Caco-2 (cell line): ENCODE measurements at regions not wholly inside any gene's neighbourhood (a gene's known extent, or its start where the extent isn't known, plus 50 kb on each side); places are given as distances from the start of the nearest gene placed in this dataset.

ENCODE experiments used
- BruUV-seq: library from RNA; stranded (reverse); fragments of 400-500 nt; replicated peaks from 2 replicates; lab custom pipeline; 2021; lab: Mats Ljungman, UMichigan
- CTCF ChIA-PET: fragments of 300-600 bp; sonication (Branson Sonifier 250); formaldehyde crosslinking; loops from one replicate; lab custom pipeline; 2022; ENCODE audit warnings: antibody characterized with exemption; lab: Charles Lee
- POLR2A ChIA-PET: fragments of 300-600 bp; sonication (Branson Sonifier 250); formaldehyde crosslinking; loops from one replicate; lab custom pipeline; 2022; ENCODE audit warnings: antibody characterized with exemption; lab: Charles Lee
- DNase-seq, 2 experiments: peaks; one replicate each; pipeline versions ENCODE4 v3.0.0 to v3.0.0-alpha.2; 2020 to 2022
- H3K27me3 ChIP-seq: replicated peaks from 2 replicates; pipeline ENCODE4 v1.6.0; 2011; ENCODE audit warnings: low read length; ENCODE audit not compliant: control insufficient read depth, insufficient read depth
- H3K36me3 ChIP-seq: 2 replicates; pipeline ENCODE4 v1.5.1; 2011; ENCODE audit warnings: low read length; ENCODE audit not compliant: control insufficient read depth, insufficient read depth
- H3K4me1 ChIP-seq: fragments of 250-450 bp; sonication (Bioruptor Pico); 2 replicates; pipeline ENCODE4 v1.5.1; 2020; ENCODE audit warnings: mild to moderate bottlenecking
- H3K4me3 ChIP-seq: 2 replicates; pipeline ENCODE4 v1.5.1; 2011; ENCODE audit warnings: low read depth, mild to moderate bottlenecking, control low read depth, low read length
- H3K9me3 ChIP-seq: fragments of 250-450 bp; sonication (Bioruptor Pico); 2 replicates; pipeline ENCODE4 v1.5.1; 2020; ENCODE audit warnings: mild to moderate bottlenecking, moderate library complexity
- H3K27ac Mint-ChIP-seq: one replicate; pipeline ENCODE4 v1.8.0; 2022; ENCODE audit warnings: mixed read lengths; ENCODE audit not compliant: unreplicated experiment
- H3K27me3 Mint-ChIP-seq: one replicate; pipeline ENCODE4 v1.8.0; 2022; ENCODE audit warnings: mixed read lengths; ENCODE audit not compliant: insufficient read depth, unreplicated experiment
- H3K36me3 Mint-ChIP-seq: one replicate; pipeline ENCODE4 v1.8.0; 2022; ENCODE audit warnings: mild to moderate bottlenecking, mixed read lengths; ENCODE audit not compliant: insufficient read depth, unreplicated experiment
- H3K4me1 Mint-ChIP-seq: one replicate; pipeline ENCODE4 v1.8.0; 2022; ENCODE audit warnings: low read depth, mixed read lengths; ENCODE audit not compliant: unreplicated experiment
- H3K4me3 Mint-ChIP-seq: one replicate; pipeline ENCODE4 v1.8.0; 2022; ENCODE audit warnings: mild to moderate bottlenecking, moderate library complexity, mixed read lengths; ENCODE audit not compliant: unreplicated experiment
- H3K9me3 Mint-ChIP-seq: one replicate; pipeline ENCODE4 v1.8.0; 2022; ENCODE audit warnings: mixed read lengths; ENCODE audit not compliant: unreplicated experiment
- intact Hi-C: fragments of 100-400 bp; cut with micrococcal nuclease; formaldehyde crosslinking; loops from one replicate; pipeline ENCODE4 v1.10.0; 2022; ENCODE audit not compliant: unreplicated experiment
- TF ChIP-seq, protein P1 (sequence below), 2 experiments: fragments of 200-600 bp in 1 of 2; IDR thresholded peaks; 1 replicate in 1 of 2; 2 replicates in 1 of 2; pipeline versions ENCODE4 v1.5.1 to v1.8.0; 2011 to 2022; ENCODE audit warnings: antibody characterized with exemption in 1 of 2, control low read depth in 1 of 2, inconsistent platforms in 1 of 2, low read depth in 1 of 2, low read length in 1 of 2, mild to moderate bottlenecking in 1 of 2, moderate library complexity in 1 of 2; ENCODE audit not compliant: insufficient read depth in 1 of 2, severe bottlenecking in 1 of 2, unreplicated experiment in 1 of 2

DNA sequence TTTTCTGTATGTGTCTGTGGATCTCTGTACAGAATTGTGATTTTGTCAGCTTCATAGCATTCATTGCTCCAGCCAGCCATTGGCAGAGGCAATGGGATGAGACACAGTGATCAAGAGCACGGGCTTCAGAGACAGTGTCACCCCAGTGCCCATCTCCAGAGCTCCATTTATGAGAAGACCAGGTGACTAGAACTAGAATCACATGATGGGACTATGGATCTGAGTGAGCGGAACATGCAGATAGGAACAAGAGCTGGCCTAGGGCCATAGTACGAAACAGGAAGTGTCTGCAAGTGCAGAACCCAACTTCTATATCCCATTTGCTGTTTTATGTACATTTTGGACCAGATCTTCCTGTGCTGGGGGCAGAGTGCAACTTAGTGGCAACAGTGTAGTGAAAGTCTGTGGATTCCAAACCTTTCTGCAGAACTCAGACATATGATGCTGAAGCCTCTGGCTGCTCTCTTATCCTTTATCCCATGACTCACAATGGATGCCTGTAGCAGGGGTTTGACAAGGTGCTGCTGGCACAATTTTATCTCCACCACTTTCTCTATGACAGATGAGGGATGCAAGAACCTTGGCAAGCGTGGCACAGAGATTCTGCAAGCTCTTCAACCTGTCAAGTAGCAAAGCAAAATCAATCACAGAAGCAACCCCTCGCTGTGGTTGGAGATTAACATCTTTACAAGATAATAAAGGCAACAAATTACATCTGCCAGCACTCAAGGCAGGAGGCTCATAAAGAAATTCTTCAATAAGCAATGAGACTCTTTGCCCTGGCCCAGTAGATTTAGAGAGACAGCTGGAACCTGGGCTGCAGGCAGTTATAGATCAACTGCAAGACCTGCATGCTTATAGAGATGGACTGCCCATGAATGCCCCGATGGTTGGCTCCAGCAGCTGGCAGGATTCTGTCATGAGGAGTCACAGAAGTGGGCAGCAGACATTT, 681.3 kb downstream of the TNS3 start:
- intact Hi-C loops, result no loop called here
- no peaks in the 10 kb centered on the region for H3K4me1 Mint-ChIP-seq
- H3K27ac Mint-ChIP-seq, result no peak overlapping the region
- no peak for DNase-seq
- ChIA-PET CTCF (no interaction called here), POLR2A (no interaction called here)
- Histone ChIP-seq H3K36me3 (no peaks in the 10 kb centered on the region), H3K4me3 (no peak overlapping the region), H3K27me3 (no peaks in the 10 kb centered on the region), H3K9me3 (no peaks in the 10 kb centered on the region), H3K4me1 (no peaks in the 10 kb centered on the region)
- no TSS peak for BruUV-seq
- no peaks in the 10 kb centered on the region for H3K36me3 Mint-ChIP-seq
- TF ChIP-seq, protein P1, sequence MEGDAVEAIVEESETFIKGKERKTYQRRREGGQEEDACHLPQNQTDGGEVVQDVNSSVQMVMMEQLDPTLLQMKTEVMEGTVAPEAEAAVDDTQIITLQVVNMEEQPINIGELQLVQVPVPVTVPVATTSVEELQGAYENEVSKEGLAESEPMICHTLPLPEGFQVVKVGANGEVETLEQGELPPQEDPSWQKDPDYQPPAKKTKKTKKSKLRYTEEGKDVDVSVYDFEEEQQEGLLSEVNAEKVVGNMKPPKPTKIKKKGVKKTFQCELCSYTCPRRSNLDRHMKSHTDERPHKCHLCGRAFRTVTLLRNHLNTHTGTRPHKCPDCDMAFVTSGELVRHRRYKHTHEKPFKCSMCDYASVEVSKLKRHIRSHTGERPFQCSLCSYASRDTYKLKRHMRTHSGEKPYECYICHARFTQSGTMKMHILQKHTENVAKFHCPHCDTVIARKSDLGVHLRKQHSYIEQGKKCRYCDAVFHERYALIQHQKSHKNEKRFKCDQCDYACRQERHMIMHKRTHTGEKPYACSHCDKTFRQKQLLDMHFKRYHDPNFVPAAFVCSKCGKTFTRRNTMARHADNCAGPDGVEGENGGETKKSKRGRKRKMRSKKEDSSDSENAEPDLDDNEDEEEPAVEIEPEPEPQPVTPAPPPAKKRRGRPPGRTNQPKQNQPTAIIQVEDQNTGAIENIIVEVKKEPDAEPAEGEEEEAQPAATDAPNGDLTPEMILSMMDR (IDR thresholded peaks at IDR 0.05; ENCODE audit: insufficient read depth in 1 of 2, low read depth in 1 of 2, low read length in 1 of 2, severe bottlenecking in 1 of 2, unreplicated experiment in 1 of 2), result no peak
- H3K27me3 Mint-ChIP-seq, result peaks cover 4% of the 10 kb centered on the region
- no peak overlapping the region for H3K4me3 Mint-ChIP-seq
- no peaks in the 10 kb centered on the region for H3K9me3 Mint-ChIP-seq

DNA sequence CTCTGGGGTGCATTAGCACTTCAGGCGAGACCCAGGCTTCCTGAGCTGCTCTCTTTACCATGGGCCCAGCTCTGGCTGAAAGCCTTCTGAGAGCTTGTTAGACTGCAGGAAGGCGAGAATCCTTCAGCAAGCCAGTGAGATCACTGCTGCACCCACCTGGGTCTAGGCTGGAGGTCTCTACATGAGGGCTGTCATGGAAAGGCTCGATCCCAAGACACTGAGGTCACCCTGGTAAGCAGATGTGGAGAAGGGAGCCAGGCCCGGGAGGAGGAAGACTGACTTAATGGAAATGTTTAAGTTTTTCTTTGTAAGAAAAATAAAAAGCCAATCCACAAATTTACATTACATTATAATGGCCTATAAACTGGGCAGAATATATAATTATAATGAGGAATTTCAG, 684.5 kb downstream of the TNS3 start:
- ChIA-PET POLR2A (no interaction called here), CTCF (interaction anchor here (0.7 kb wide), 1 partner anchor 1304 kb away, joined by 14 read pairs; no protein-coding TSS in a partner anchor)
- Histone ChIP-seq H3K4me3 (no peak overlapping the region), H3K36me3 (no peaks in the 10 kb centered on the region), H3K9me3 (no peaks in the 10 kb centered on the region), H3K27me3 (no peaks in the 10 kb centered on the region), H3K4me1 (no peaks in the 10 kb centered on the region)
- Mint-ChIP-seq H3K27ac (no peak overlapping the region), H3K36me3 (no peaks in the 10 kb centered on the region), H3K4me1 (no peaks in the 10 kb centered on the region), H3K27me3 (peaks cover 4% of the 10 kb centered on the region), H3K9me3 (no peaks in the 10 kb centered on the region), H3K4me3 (no peak overlapping the region)
- TF ChIP-seq, protein P1 (IDR thresholded peaks at IDR 0.05; ENCODE audit: insufficient read depth in 1 of 2, low read depth in 1 of 2, low read length in 1 of 2, severe bottlenecking in 1 of 2, unreplicated experiment in 1 of 2), result no peak
- no TSS peak for BruUV-seq
- DNase-seq, result no peak
- intact Hi-C loops, result no loop called here

DNA sequence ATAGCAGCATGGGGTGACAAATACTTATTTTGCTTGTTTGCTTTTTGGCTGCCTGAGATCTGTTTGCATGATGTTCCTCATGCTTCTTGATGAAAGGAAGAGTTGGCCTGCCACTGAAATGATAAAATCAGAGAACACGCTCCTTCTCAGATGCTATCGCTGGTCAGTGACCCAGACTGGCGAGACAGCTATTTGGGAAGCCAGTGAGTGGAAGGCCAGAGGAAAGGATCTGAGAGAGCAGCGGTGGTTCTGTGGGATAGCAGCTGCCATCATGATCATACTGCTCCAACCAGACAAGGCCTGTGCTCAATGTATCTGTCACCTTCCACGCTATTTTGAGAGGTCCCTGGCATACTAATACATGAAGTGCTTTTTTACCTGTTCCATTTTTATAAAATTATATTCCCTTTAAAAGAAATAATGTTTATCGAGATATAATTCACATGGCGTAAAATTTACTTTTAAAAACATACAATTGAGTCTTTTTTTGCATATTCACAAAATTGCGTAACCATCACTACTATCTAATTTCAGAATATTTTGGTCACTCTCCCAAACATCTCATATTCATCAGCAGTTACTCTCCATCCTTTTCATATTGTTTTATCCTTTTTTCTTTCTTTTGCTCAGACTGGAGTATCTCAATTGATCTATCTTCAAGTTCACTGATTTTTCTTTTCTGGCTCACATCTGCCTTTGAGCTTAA, 695.1 kb downstream of the TNS3 start:
- H3K27me3 ChIP-seq, result no peaks in the 10 kb centered on the region
- no TSS peak for BruUV-seq
- no peaks in the 10 kb centered on the region for H3K4me1 ChIP-seq
- no peak for DNase-seq
- H3K36me3 ChIP-seq, result no peaks in the 10 kb centered on the region
- no peaks in the 10 kb centered on the region for H3K9me3 ChIP-seq
- CTCF ChIA-PET, result no interaction called here
- Mint-ChIP-seq H3K27me3 (peaks cover 4% of the 10 kb centered on the region), H3K4me1 (no peaks in the 10 kb centered on the region), H3K4me3 (no peak overlapping the region), H3K9me3 (no peaks in the 10 kb centered on the region), H3K27ac (no peak overlapping the region), H3K36me3 (no peaks in the 10 kb centered on the region)
- TF ChIP-seq, protein P1 (IDR thresholded peaks at IDR 0.05; ENCODE audit: insufficient read depth in 1 of 2, low read depth in 1 of 2, low read length in 1 of 2, severe bottlenecking in 1 of 2, unreplicated experiment in 1 of 2), result no peak
- intact Hi-C loops, result no loop called here
- POLR2A ChIA-PET, result no interaction called here
- H3K4me3 ChIP-seq, result no peak overlapping the region
